ENCODE measurements at regions not wholly inside any gene's neighbourhood (a gene's known extent, or its start where the extent isn't known, plus 50 kb on each side); places are given as distances from the start of the nearest gene placed in this dataset.

- Histone ChIP-seq H4K8ac (ENCODE audit: low read depth, low read length) (no peak overlapping the region), H3K9ac (ENCODE audit: low read length) (no peak overlapping the region), H2BK15ac (replicated peaks; ENCODE audit: low read depth) (no peak overlapping the region), H4K5ac (ENCODE audit: low read length) (no peak overlapping the region), H3K4me3 (ENCODE audit: low read length) (no peak overlapping the region), H2BK5ac (ENCODE audit: low read length) (no peak overlapping the region), H3K36me3 (ENCODE audit: control insufficient read depth, insufficient read depth, low read length) (no peaks in the 10 kb centered on the region), H3K18ac (ENCODE audit: low read length) (no peak overlapping the region), H2AK5ac (ENCODE audit: low read length) (no peak overlapping the region), H2BK120ac (ENCODE audit: low read depth, low read length) (no peak overlapping the region), H3K4me2 (ENCODE audit: low read length) (no peak overlapping the region), H3K27me3 (ENCODE audit: insufficient read depth, low read length, poor library complexity) (no peaks in the 10 kb centered on the region), H3K56ac (ENCODE audit: low read length) (no peak overlapping the region), H3K23ac (ENCODE audit: low read length) (no peak overlapping the region), H3K79me2 (ENCODE audit: control insufficient read depth, insufficient read depth, low read length) (no peaks in the 10 kb centered on the region), H3K4me1 (ENCODE audit: control insufficient read depth, low read depth, low read length) (no peaks in the 10 kb centered on the region), H3K4ac (ENCODE audit: low read depth, low read length) (no peak overlapping the region), H3K79me1 (ENCODE audit: low read length) (no peaks in the 10 kb centered on the region), H3K27ac (ENCODE audit: low read depth, low read length) (no peak overlapping the region)
- WGBS (ENCODE audit: extremely low coverage, insufficient coverage, low lambda C conversion rate) = no CpG with 5 or more reads among the region's 3 CpGs
- no peak for DNase-seq
Measured at GRCh38 chr6:6764764-6765434, 176.4 kb downstream of the LY86 start.

GRCh38 chr6:6766230-6766905, 177.8 kb downstream of the LY86 start:
- Histone ChIP-seq H3K4me3 (ENCODE audit: low read length) (no peak overlapping the region), H2BK15ac (replicated peaks; ENCODE audit: low read depth) (no peak overlapping the region), H3K4me2 (ENCODE audit: low read length) (no peak overlapping the region), H3K56ac (ENCODE audit: low read length) (no peak overlapping the region), H2BK5ac (ENCODE audit: low read length) (no peak overlapping the region), H3K27me3 (ENCODE audit: insufficient read depth, low read length, poor library complexity) (no peaks in the 10 kb centered on the region), H2AK5ac (ENCODE audit: low read length) (no peak overlapping the region), H3K79me1 (ENCODE audit: low read length) (no peaks in the 10 kb centered on the region), H3K4me1 (ENCODE audit: control insufficient read depth, low read depth, low read length) (no peaks in the 10 kb centered on the region), H3K27ac (ENCODE audit: low read depth, low read length) (no peak overlapping the region), H3K18ac (ENCODE audit: low read length) (no peak overlapping the region), H3K23ac (ENCODE audit: low read length) (no peak overlapping the region), H3K79me2 (ENCODE audit: control insufficient read depth, insufficient read depth, low read length) (no peaks in the 10 kb centered on the region), H3K4ac (ENCODE audit: low read depth, low read length) (no peak overlapping the region), H4K8ac (ENCODE audit: low read depth, low read length) (no peak overlapping the region), H3K36me3 (ENCODE audit: control insufficient read depth, insufficient read depth, low read length) (no peaks in the 10 kb centered on the region), H4K5ac (ENCODE audit: low read length) (no peak overlapping the region), H3K9ac (ENCODE audit: low read length) (no peak overlapping the region), H2BK120ac (ENCODE audit: low read depth, low read length) (no peak overlapping the region)
- no peak for DNase-seq
- no CpG with 5 or more reads among the region's 6 CpGs for WGBS (ENCODE audit: extremely low coverage, insufficient coverage, low lambda C conversion rate)

GRCh38 chr6:6769466-6769865, 180.9 kb downstream of the LY86 start:
- Histone ChIP-seq H2BK5ac (ENCODE audit: low read length) (no peak overlapping the region), H3K79me2 (ENCODE audit: control insufficient read depth, insufficient read depth, low read length) (no peaks in the 10 kb centered on the region), H3K79me1 (ENCODE audit: low read length) (no peaks in the 10 kb centered on the region), H2AK5ac (ENCODE audit: low read length) (no peak overlapping the region), H3K4me2 (ENCODE audit: low read length) (no peak overlapping the region), H3K56ac (ENCODE audit: low read length) (no peak overlapping the region), H3K4me3 (ENCODE audit: low read length) (no peak overlapping the region), H3K36me3 (ENCODE audit: control insufficient read depth, insufficient read depth, low read length) (no peaks in the 10 kb centered on the region), H3K23ac (ENCODE audit: low read length) (no peak overlapping the region), H3K27ac (ENCODE audit: low read depth, low read length) (no peak overlapping the region), H4K5ac (ENCODE audit: low read length) (no peak overlapping the region), H3K4me1 (ENCODE audit: control insufficient read depth, low read depth, low read length) (peaks cover 2% of the 10 kb centered on the region), H2BK120ac (ENCODE audit: low read depth, low read length) (no peak overlapping the region), H3K4ac (ENCODE audit: low read depth, low read length) (no peak overlapping the region), H3K27me3 (ENCODE audit: insufficient read depth, low read length, poor library complexity) (no peaks in the 10 kb centered on the region), H4K8ac (ENCODE audit: low read depth, low read length) (no peak overlapping the region), H3K18ac (ENCODE audit: low read length) (no peak overlapping the region), H2BK15ac (replicated peaks; ENCODE audit: low read depth) (no peak overlapping the region), H3K9ac (ENCODE audit: low read length) (no peak overlapping the region)
- no peak for DNase-seq
- no CpG with 5 or more reads among the region's 1 CpG for WGBS (ENCODE audit: extremely low coverage, insufficient coverage, low lambda C conversion rate)

- H2BK5ac ChIP-seq (ENCODE audit: low read length) = no peak overlapping the region
- no peak overlapping the region for H4K8ac ChIP-seq (ENCODE audit: low read depth, low read length)
- H3K27ac ChIP-seq (ENCODE audit: low read depth, low read length) = no peak overlapping the region
- no peak overlapping the region for H2BK15ac ChIP-seq (replicated peaks; ENCODE audit: low read depth)
- no peaks in the 10 kb centered on the region for H3K36me3 ChIP-seq (ENCODE audit: control insufficient read depth, insufficient read depth, low read length)
- no peak overlapping the region for H2BK120ac ChIP-seq (ENCODE audit: low read depth, low read length)
- no peak overlapping the region for H3K23ac ChIP-seq (ENCODE audit: low read length)
- H3K4me3 ChIP-seq (ENCODE audit: low read length) = no peak overlapping the region
- H3K4me2 ChIP-seq (ENCODE audit: low read length) = no peak overlapping the region
- DNase-seq = no peak
- no peak overlapping the region for H3K56ac ChIP-seq (ENCODE audit: low read length)
- H3K79me2 ChIP-seq (ENCODE audit: control insufficient read depth, insufficient read depth, low read length) = no peaks in the 10 kb centered on the region
- H3K4me1 ChIP-seq (ENCODE audit: control insufficient read depth, low read depth, low read length) = peaks cover 2% of the 10 kb centered on the region
- H3K18ac ChIP-seq (ENCODE audit: low read length) = no peak overlapping the region
- WGBS (ENCODE audit: extremely low coverage, insufficient coverage, low lambda C conversion rate) = no CpG with 5 or more reads among the region's 1 CpG
- no peak overlapping the region for H3K9ac ChIP-seq (ENCODE audit: low read length)
- H3K4ac ChIP-seq (ENCODE audit: low read depth, low read length) = no peak overlapping the region
- H4K5ac ChIP-seq (ENCODE audit: low read length) = no peak overlapping the region
- H3K27me3 ChIP-seq (ENCODE audit: insufficient read depth, low read length, poor library complexity) = no peaks in the 10 kb centered on the region
- H3K79me1 ChIP-seq (ENCODE audit: low read length) = no peaks in the 10 kb centered on the region
- no peak overlapping the region for H2AK5ac ChIP-seq (ENCODE audit: low read length)
Measured at GRCh38 chr6:6771224-6771945, 182.9 kb downstream of the LY86 start.

- WGBS (ENCODE audit: extremely low coverage, insufficient coverage, low lambda C conversion rate) = no CpG with 5 or more reads among the region's 5 CpGs
- no peak overlapping the region for H3K4me2 ChIP-seq (ENCODE audit: low read length)
- H2BK120ac ChIP-seq (ENCODE audit: low read depth, low read length) = no peak overlapping the region
- DNase-seq = no peak
- no peak overlapping the region for H3K23ac ChIP-seq (ENCODE audit: low read length)
- no peaks in the 10 kb centered on the region for H3K27me3 ChIP-seq (ENCODE audit: insufficient read depth, low read length, poor library complexity)
- H3K4ac ChIP-seq (ENCODE audit: low read depth, low read length) = no peak overlapping the region
- H4K8ac ChIP-seq (ENCODE audit: low read depth, low read length) = no peak overlapping the region
- H3K9ac ChIP-seq (ENCODE audit: low read length) = no peak overlapping the region
- H3K4me3 ChIP-seq (ENCODE audit: low read length) = no peak overlapping the region
- H3K4me1 ChIP-seq (ENCODE audit: control insufficient read depth, low read depth, low read length) = peaks cover 2% of the 10 kb centered on the region
- H4K5ac ChIP-seq (ENCODE audit: low read length) = no peak overlapping the region
- no peak overlapping the region for H2AK5ac ChIP-seq (ENCODE audit: low read length)
- H2BK5ac ChIP-seq (ENCODE audit: low read length) = no peak overlapping the region
- H3K36me3 ChIP-seq (ENCODE audit: control insufficient read depth, insufficient read depth, low read length) = no peaks in the 10 kb centered on the region
- no peak overlapping the region for H2BK15ac ChIP-seq (replicated peaks; ENCODE audit: low read depth)
- H3K79me2 ChIP-seq (ENCODE audit: control insufficient read depth, insufficient read depth, low read length) = no peaks in the 10 kb centered on the region
- H3K27ac ChIP-seq (ENCODE audit: low read depth, low read length) = no peak overlapping the region
- H3K56ac ChIP-seq (ENCODE audit: low read length) = no peak overlapping the region
- H3K18ac ChIP-seq (ENCODE audit: low read length) = no peak overlapping the region
- no peaks in the 10 kb centered on the region for H3K79me1 ChIP-seq (ENCODE audit: low read length)
Measured at GRCh38 chr6:6771964-6772363, 183.4 kb downstream of the LY86 start.

Data from mesendoderm (in vitro differentiated cells).